ENCODE measurements at regions not wholly inside any gene's neighbourhood (a gene's known extent, or its start where the extent isn't known, plus 50 kb on each side); places are given as distances from the start of the nearest gene placed in this dataset.

GRCh38 chr18:78160961-78161656 lies 818.5 kb upstream of the SALL3 start:
- no peak overlapping the region for H3K4me3 ChIP-seq (ENCODE audit: low read length)
- TF ChIP-seq CTCF (conservative IDR thresholded peaks at IDR 0.05; ENCODE audit: low read length), result no peak
- no peak for DNase-seq (ENCODE audit: low read depth)

- H3K4me3 ChIP-seq (ENCODE audit: low read length), result no peak overlapping the region
- no peak for DNase-seq (ENCODE audit: low read depth)
- TF ChIP-seq CTCF (conservative IDR thresholded peaks at IDR 0.05; ENCODE audit: low read length), result no peak
These were observed 814.1 kb upstream of the SALL3 start for GRCh38 chr18:78165525-78165924.

- no peak overlapping the region for H3K4me3 ChIP-seq (ENCODE audit: low read length)
- no peak for TF ChIP-seq CTCF (conservative IDR thresholded peaks at IDR 0.05; ENCODE audit: low read length)
- DNase-seq (ENCODE audit: low read depth), result no peak
These were observed 811.1 kb upstream of the SALL3 start for GRCh38 chr18:78168526-78168925.

GRCh38 chr18:78169174-78169864 lies 810.3 kb upstream of the SALL3 start:
- TF ChIP-seq CTCF (conservative IDR thresholded peaks at IDR 0.05; ENCODE audit: low read length), result no peak
- no peak for DNase-seq (ENCODE audit: low read depth)

GRCh38 chr18:78171954-78172353 lies 807.7 kb upstream of the SALL3 start:
- H3K4me3 ChIP-seq (ENCODE audit: low read length), result no peak overlapping the region
- no peak for DNase-seq (ENCODE audit: low read depth)
- no peak for TF ChIP-seq CTCF (conservative IDR thresholded peaks at IDR 0.05; ENCODE audit: low read length)

More at GRCh38 chr18:78169174-78169864, 810.3 kb upstream of the SALL3 start:
- no peak overlapping the region for H3K4me3 ChIP-seq (ENCODE audit: low read length)

GRCh38 chr18:78174737-78175136 lies 804.9 kb upstream of the SALL3 start:
- no peak for TF ChIP-seq CTCF (conservative IDR thresholded peaks at IDR 0.05; ENCODE audit: low read length)
- DNase-seq (ENCODE audit: low read depth), result no peak
- H3K4me3 ChIP-seq (ENCODE audit: low read length), result no peak overlapping the region

GRCh38 chr18:78178812-78179211 lies 800.8 kb upstream of the SALL3 start:
- H3K4me3 ChIP-seq (ENCODE audit: low read length), result no peak overlapping the region
- TF ChIP-seq CTCF (conservative IDR thresholded peaks at IDR 0.05; ENCODE audit: low read length), result no peak
- no peak for DNase-seq (ENCODE audit: low read depth)

Data from AG10803 (cell line).